Stimulated activated CD8-positive, alpha-beta memory T cell treated with anti-CD3 and anti-CD28 coated beads, Interleukin-2, amount 100 ng/mL, for 1 hour (primary cell): ENCODE measurements at regions not wholly inside any gene's neighbourhood (a gene's known extent, or its start where the extent isn't known, plus 50 kb on each side); places are given as distances from the start of the nearest gene placed in this dataset.
"Not testable (repeated sequence)": the region's sequence is repeated elsewhere in the genome, so short reads cannot be mapped to it uniquely, and the experiment has no call there.

Experiments
- DNase-seq, 2 donors: peaks; one replicate each; pipeline ENCODE4 v3.0.0-alpha.2; 2020; ENCODE audit warnings: low read depth in 2 of 2

DNA sequence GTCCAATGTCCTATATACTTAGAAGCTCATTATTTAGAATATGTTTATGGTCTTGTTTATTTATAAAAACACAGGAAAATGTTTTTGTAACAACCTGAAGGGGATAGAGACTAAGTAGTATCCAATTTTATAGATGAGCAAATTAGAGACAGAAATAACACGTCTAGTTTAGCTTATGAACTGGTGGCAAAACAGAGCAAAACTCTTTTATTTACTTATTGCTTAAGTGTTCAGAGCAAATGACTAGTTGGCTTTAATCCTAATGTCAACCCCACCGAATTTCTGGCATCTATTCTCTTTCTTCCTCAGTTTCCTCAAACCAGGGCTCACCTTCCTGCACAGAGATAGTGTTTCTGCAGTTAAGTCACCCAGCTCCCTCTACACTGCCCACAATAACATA, 792.8 kb downstream of the REEP3 start:
- DNase-seq = no peak

DNA sequence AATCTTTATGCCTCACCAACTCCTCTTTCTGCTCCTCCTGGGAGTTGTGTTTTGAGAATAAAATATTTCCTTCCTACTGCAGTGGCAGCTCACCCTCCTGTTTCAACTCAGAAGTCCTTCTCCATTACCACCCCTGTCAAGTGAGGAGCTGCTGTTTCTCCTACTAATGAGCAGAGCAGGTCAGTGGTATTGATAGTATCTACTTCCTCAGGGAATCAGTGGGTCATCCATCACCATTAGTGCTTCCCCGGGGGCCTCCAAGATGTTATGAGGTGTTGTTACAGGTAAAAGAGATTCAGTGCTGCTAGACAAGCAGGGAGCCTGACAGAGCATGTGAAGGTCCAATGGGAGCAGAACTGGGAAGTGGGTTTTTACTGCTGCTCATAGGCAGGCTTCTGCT, 795.2 kb downstream of the REEP3 start:
- DNase-seq = no peak

- no peak for DNase-seq
Measured at GRCh38 chr10:64316833-64317232, 795.6 kb downstream of the REEP3 start.

- no peak for DNase-seq
Measured at GRCh38 chr10:64320448-64320847, 799.2 kb downstream of the REEP3 start.

DNA sequence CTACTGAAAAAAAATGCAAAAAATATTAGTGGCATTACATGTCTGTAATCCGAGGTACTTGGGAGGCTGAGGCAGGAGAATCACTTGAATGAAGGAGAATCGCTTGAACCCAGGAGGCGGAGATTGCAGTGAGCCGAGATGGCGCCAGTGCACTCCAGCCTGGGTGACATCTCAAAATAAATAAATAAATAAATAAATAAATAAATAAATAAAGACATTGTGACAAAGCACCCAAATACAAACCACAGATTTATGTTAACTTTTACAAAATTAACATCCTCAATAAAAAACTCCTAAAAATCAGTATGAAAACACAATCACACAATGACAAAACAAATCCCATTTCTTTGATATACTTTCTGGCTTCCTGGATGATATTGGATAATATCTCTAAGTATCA, 808.3 kb downstream of the REEP3 start:
- DNase-seq = no peak

DNA sequence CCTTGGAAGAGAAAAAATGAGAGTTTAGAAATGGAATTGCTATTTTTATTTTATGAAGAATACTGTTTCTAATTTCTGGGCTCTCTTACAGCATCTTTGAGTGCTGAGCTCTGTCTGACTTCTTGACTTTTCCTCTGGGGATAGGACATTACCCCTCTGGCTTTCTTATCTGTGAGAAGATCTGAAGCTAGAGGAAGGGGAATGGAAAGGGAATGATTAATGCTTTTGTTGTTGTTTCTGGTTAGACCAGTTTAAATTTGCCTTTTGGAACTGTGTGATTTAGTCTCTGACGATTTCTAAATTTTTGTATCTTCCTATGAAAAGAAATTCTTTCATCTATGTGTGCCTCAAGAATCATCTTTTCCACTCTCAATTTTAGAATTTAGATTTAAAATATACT, 811.4 kb downstream of the REEP3 start:
- DNase-seq = no peak

GRCh38 chr10:64334084-64334483, 812.9 kb downstream of the REEP3 start:
- no peak for DNase-seq

DNA sequence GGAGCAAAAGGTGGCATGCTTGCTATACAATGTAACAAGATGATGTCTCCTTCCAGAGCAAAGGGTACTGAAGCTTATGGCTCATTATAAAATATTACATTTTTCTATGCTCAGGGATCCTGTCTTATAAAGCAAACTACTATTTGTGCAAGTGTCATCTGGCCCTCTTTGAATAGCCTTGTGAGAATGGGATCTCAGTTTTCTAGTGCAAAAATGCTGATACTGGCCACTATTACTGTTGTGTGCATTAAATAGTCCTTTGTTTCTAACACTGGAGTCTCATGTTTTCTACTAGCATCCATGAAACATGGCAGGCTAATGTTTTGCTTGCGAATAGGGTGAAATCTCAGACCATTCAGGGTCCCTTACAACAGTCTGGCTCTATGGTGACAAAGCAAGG, 823.0 kb downstream of the REEP3 start:
- no peak for DNase-seq

GRCh38 chr10:64345856-64346255, 824.7 kb downstream of the REEP3 start:
- DNase-seq = no peak

- DNase-seq = no peak
Measured at GRCh38 chr10:64346389-64346788, 825.2 kb downstream of the REEP3 start.

- no peak for DNase-seq
Measured at GRCh38 chr10:64350665-64351064, 829.5 kb downstream of the REEP3 start.

GRCh38 chr10:64358907-64359306, 837.7 kb downstream of the REEP3 start:
- no peak for DNase-seq

- not testable (repeated sequence) for DNase-seq
Measured at GRCh38 chr10:64360240-64360639, 839.0 kb downstream of the REEP3 start.

GRCh38 chr10:64363687-64364086, 842.5 kb downstream of the REEP3 start:
- DNase-seq = no peak

DNA sequence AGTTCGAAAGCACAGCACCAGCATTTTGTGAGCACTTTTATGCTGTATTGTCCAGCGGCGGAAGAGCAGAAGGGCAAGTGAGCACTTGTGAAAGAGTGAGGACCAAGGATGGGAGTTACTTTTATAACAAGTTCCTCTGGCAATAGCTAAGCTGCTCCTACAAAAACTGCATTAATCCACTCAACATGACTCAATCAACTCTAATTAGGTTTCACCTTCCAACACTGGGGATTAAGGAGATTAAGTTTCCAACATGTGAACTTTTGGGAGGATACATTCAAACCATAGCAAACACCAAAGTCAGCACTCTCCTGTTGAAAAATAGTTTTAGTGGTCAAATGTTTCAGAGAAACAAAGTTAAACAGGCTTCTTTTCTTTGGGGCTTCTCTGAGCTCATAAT, 844.5 kb downstream of the REEP3 start:
- no peak for DNase-seq

GRCh38 chr10:64368298-64368697, 847.1 kb downstream of the REEP3 start:
- DNase-seq = no peak

DNA sequence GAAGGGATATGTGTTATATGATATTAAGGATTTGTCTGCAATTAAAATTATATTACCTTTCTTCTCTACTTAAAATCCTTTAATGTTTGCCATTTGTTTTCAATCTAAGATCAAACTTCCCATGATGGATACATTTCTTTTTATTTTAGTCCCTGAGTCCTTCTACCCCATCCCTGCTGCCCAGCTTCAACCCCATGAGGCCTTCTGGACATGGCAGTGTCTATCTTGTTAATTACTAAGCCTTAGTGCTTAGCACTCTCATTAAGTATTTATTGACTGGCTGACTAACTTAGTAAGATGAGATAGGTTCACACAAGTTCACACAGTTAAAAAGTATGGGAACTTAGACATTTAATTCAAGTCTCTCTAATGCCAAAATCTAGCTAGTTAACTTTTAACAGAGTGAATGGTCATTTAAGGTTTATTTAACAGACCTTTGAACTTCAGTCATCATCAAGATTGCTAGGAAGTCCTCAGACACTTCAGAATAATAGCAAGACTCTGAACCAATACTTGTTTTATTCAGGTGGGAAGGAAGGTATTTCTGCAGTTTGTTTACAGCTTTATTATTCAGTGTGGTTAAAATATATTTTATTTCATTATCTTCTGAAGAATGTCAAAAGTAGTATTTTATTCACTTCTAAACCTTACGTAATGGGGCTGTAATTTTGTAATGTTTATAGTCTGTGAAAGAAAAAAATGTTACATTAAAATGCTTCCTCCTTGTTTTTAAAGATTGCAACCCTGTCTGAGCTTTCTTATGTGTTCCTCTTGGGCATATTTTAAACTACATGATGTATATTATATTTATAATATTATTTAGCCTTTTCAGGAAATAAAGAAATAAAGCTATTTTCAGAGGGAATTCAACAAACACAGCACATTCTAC, 848.9 kb downstream of the REEP3 start:
- DNase-seq = no peak

- no peak for DNase-seq
Measured at GRCh38 chr10:64374346-64374745, 853.1 kb downstream of the REEP3 start.

GRCh38 chr10:64376167-64376566, 855.0 kb downstream of the REEP3 start:
- DNase-seq = no peak

DNA sequence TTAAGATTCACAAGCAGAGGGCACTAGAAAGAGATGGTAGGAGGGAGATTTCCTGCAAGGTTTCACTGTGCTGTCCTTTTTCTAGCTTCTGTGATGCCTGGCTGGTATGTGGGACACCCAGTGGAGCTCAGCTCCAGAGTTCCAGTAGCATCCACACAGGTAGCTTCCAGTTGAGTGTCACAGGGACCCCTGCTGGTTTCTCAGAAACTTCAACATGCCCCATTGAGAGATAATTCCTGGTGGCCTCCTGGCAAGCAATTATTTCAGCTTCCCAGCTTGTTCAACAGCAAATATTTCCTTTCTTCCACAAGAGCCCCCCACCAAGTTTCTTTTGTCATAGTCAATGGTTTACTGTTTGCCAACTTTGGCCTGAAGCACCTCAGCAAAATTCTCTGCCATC, 858.7 kb downstream of the REEP3 start:
- no peak for DNase-seq

DNA sequence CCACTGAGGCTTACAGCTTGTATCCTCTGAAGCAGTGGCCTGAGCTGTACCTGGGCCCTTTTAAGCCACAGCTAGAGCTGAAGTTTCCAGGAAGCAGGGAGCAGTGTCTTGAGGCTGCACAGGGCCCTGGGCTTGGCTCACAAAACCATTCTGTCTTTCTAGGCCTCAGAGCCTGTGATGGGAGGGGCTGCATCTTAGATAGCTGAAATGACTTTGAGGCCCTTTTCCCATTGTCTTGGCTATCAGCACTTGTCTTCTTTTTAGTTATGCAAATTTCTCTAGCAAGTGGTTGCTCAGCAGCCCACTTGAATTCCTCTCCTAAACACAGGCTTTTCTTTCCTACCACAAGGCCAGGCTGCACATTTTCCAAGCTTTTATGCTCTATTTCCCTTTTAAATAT, 864.2 kb downstream of the REEP3 start:
- DNase-seq = no peak

DNA sequence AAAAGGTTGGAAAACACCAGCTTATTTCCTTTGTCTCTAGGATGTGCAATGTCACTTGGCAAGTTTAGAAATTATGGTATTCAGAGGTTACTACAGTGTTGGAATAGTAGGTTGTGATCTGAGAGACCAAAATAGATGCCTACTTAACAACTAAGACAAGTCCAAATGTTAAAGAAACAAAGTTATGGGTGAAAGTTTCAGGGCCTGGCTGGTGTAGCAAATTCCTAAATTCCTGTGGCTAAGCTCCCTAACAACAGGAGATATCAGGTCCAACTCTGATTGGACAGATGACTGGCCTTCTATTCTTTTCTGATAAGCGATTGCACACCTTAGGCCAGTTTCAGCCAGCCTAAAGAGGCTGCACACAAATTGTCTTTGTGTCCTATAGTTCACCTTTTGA, 873.5 kb downstream of the REEP3 start:
- DNase-seq = no peak

- no peak for DNase-seq
Measured at GRCh38 chr10:64396105-64396708, 875.0 kb downstream of the REEP3 start.
